ENCODE measurements at regions not wholly inside any gene's neighbourhood (a gene's known extent, or its start where the extent isn't known, plus 50 kb on each side); places are given as distances from the start of the nearest gene placed in this dataset.

GRCh38 chr21:28358170-28358569 is 634.5 kb downstream of the LTN1 start:
- TF ChIP-seq CTCF (IDR thresholded peaks at IDR 0.05; ENCODE audit: poor library complexity) (no peak), EZH2 (IDR thresholded peaks at IDR 0.05; ENCODE audit: borderline replicate concordance) (no peak), EZH2phosphoT487 (IDR thresholded peaks at IDR 0.05; ENCODE audit: low read depth, severe bottlenecking, unreplicated experiment) (no peak)
